HG02759 (cell line): ENCODE measurements at regions not wholly inside any gene's neighbourhood (a gene's known extent, or its start where the extent isn't known, plus 50 kb on each side); places are given as distances from the start of the nearest gene placed in this dataset.

Experiments used
- ATAC-seq: cut with Tn5 transposase; IDR thresholded peaks from one replicate; pipeline ENCODE4 v1.9.1; 2021; ENCODE audit warnings: mild to moderate bottlenecking, moderate library complexity; ENCODE audit not compliant: unreplicated experiment

GRCh38 chr2:23314687-23315086 lies 70.3 kb upstream of the KLHL29 start:
- ATAC-seq, result no peak

- ATAC-seq, result no peak
Observed at GRCh38 chr2:23320058-23320457, 64.9 kb upstream of the KLHL29 start.

DNA sequence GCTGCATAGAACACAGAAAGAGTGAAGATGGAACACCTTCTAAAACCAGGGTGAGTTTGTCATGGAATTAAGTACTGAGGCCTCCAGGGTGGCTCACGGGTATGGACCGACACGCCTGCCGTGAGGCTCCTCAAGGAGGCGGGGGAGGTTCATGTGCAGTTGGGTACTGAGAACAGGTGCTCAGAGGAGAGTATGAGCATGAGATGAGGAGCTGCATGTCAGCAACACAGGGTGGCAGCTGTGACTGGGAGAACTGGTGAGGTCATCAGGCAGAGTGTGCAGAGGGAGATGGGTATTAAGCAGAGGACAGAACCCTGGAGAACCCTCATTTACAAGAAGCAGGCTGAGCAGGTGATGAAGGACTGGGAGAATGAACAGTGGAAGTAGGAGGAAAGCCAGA lies 63.2 kb upstream of the KLHL29 start:
- no peak for ATAC-seq

DNA sequence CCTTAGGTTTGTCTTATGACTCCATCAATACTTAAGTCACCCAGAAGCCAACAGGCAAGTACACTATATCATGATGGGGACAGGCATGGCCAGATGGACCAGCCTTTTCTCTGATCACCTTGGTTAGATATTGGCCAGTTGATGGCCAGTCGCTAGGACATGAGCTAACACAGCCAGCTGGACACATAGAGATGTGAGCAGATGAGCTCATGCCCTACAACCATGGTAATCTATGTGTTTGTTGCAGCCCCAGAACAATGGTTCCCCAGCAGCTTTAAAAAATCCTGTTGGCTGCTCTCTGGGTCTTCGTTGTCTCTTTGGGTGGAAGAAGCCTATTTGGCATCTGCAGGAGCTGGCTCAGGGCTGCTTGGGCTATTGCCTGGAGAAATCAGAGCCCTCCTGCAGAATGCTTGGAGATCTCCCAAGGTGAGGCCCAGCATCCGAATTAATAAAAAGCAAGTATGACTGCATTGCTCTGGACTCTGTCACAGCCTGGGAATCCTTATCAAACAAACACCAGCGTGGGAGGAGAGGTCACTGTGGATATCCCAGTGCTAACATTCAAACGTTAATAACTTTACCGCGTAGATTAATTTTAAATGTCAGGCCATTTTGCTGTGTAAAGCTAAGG lies 62.3 kb upstream of the KLHL29 start:
- ATAC-seq, result no peak

- ATAC-seq, result no peak
Observed at GRCh38 chr2:23323198-23323916, 61.6 kb upstream of the KLHL29 start.

GRCh38 chr2:23323917-23324680 lies 60.9 kb upstream of the KLHL29 start:
- ATAC-seq, result no peak

GRCh38 chr2:23326330-23326729 lies 58.6 kb upstream of the KLHL29 start:
- no peak for ATAC-seq

GRCh38 chr2:23327416-23327815 lies 57.6 kb upstream of the KLHL29 start:
- ATAC-seq, result no peak

GRCh38 chr2:23327887-23328286 lies 57.1 kb upstream of the KLHL29 start:
- ATAC-seq, result no peak

DNA sequence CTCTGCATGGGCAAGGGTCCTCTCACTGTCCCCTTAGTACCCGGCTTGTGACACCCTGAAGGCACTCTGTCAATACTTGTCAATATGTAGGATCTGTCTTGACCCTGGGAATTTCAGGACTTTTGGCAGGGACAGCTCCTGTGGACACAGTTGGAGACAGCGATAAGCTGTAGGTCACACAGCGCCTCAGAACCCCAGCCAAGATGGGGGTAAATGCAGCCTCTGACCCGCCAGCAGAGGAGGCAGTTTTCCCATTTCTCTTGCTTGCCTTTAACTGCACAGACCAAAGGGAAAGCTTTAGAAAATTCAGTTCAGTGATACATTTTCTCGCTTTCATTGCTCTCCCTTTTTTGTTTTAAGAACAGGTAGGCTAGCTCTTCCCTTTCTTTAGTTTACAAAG lies 54.8 kb upstream of the KLHL29 start:
- no peak for ATAC-seq
